H1 (cell line): ENCODE measurements at regions not wholly inside any gene's neighbourhood (a gene's known extent, or its start where the extent isn't known, plus 50 kb on each side); places are given as distances from the start of the nearest gene placed in this dataset.

Source experiments
- CTCF ChIA-PET: fragments of 300-600 bp; sonication (Branson Sonifier 250); formaldehyde crosslinking; loops from one replicate; lab custom pipeline; 2021; ENCODE audit not compliant: partially characterized antibody; lab: Charles Lee
- POLR2A ChIA-PET: fragments of 300-600 bp; sonication (Branson Sonifier 250); formaldehyde crosslinking; loops from one replicate; lab custom pipeline; 2021; ENCODE audit warnings: inconsistent platforms; ENCODE audit not compliant: partially characterized antibody; lab: Charles Lee
- DNase-seq, 2 experiments: peaks; one replicate each; pipeline versions ENCODE4 v3.0.0 to v3.0.0-alpha.2; 2010 to 2022; ENCODE audit warnings: low spot score in 2 of 2, low read depth in 1 of 2, mixed read lengths in 1 of 2
- FAIRE-seq: peaks from 2 replicates; lab custom pipeline; 2011; peaks lifted over from hg19 to GRCh38; lab: Jason Lieb, UNC
- H2AFZ ChIP-seq: 2 replicates; pipeline ENCODE4 v1.8.1; 2012; ENCODE audit warnings: low read length, inconsistent platforms
- H2AK5ac ChIP-seq: 2 replicates; pipeline ENCODE4 v1.6.1; 2013; ENCODE audit warnings: low read depth, low read length
- H2BK120ac ChIP-seq: replicated peaks from 2 replicates; pipeline ENCODE3; 2013; ENCODE audit warnings: low read depth, low read length, inconsistent platforms
- H2BK12ac ChIP-seq: 2 replicates; pipeline ENCODE4 v1.6.1; 2013; ENCODE audit warnings: low read depth, low read length
- H2BK15ac ChIP-seq: 2 replicates; pipeline ENCODE4 v1.6.1; 2013; ENCODE audit warnings: low read length
- H2BK20ac ChIP-seq: 2 replicates; pipeline ENCODE4 v1.6.1; 2013; ENCODE audit warnings: low read length
- H2BK5ac ChIP-seq: 2 replicates; pipeline ENCODE4 v1.6.1; 2013; ENCODE audit warnings: low read depth, low read length
- H3K14ac ChIP-seq: 2 replicates; pipeline ENCODE4 v1.6.1; 2013; ENCODE audit warnings: inconsistent platforms; ENCODE audit not compliant: insufficient read length
- H3K18ac ChIP-seq: 2 replicates; pipeline ENCODE4 v1.6.1; 2013; ENCODE audit warnings: low read length; ENCODE audit errors: extremely low read depth
- H3K23ac ChIP-seq: 2 replicates; pipeline ENCODE4 v1.6.1; 2013; ENCODE audit warnings: inconsistent platforms; ENCODE audit not compliant: insufficient read length
- H3K23me2 ChIP-seq: 2 replicates; pipeline ENCODE4 v1.6.1; 2013; ENCODE audit warnings: low read depth, low read length
- H3K27ac ChIP-seq: 2 replicates; pipeline ENCODE4 v1.6.1; 2011; ENCODE audit warnings: low read depth, low read length, inconsistent platforms
- H3K27me3 ChIP-seq, 4 experiments: replicated peaks in 1 of 4; 1 replicate in 1 of 4; 2 replicates in 3 of 4; pipeline versions ENCODE4 v1.6.1 to v1.8.1; 2011 to 2013; ENCODE audit warnings: low read length in 3 of 4, mild to moderate bottlenecking in 3 of 4, inconsistent platforms in 2 of 4, mixed read lengths in 2 of 4, moderate library complexity in 1 of 4; ENCODE audit not compliant: control insufficient read depth in 3 of 4, insufficient read depth in 3 of 4; ENCODE audit errors: extremely low read depth in 1 of 4
- H3K36me3 ChIP-seq, 4 experiments: 2 replicates each; pipeline versions ENCODE4 v1.6.1 to v1.8.1; 2011 to 2013; ENCODE audit warnings: mild to moderate bottlenecking in 4 of 4, low read length in 3 of 4, moderate library complexity in 2 of 4, control low read depth in 1 of 4, inconsistent platforms in 1 of 4; ENCODE audit not compliant: insufficient read depth in 4 of 4, control insufficient read depth in 2 of 4
- H3K4ac ChIP-seq: replicated peaks from 2 replicates; pipeline ENCODE3; 2013; ENCODE audit warnings: low read length, low read depth, mixed read lengths, inconsistent platforms; ENCODE audit not compliant: insufficient read length
- H3K4me1 ChIP-seq, 4 experiments: replicated peaks in 1 of 4; 1 replicate in 1 of 4; 2 replicates in 3 of 4; pipeline versions ENCODE4 v1.6.1 to v1.8.1; 2011 to 2013; ENCODE audit warnings: low read length in 3 of 4, inconsistent platforms in 2 of 4, mixed read lengths in 1 of 4; ENCODE audit not compliant: insufficient read depth in 4 of 4, control insufficient read depth in 3 of 4
- H3K4me2 ChIP-seq, 2 experiments: 2 replicates each; pipeline versions ENCODE4 v1.6.1 to v1.8.1; 2011 to 2013; ENCODE audit warnings: low read depth in 2 of 2, low read length in 2 of 2, control low read depth in 1 of 2, inconsistent platforms in 1 of 2, mild to moderate bottlenecking in 1 of 2; ENCODE audit not compliant: insufficient read depth in 1 of 2
- H3K4me3 ChIP-seq, 4 experiments: fragments of 200-600, 300-600 bp in 1 of 4; sonication (generic), shearing (Covaris generic), sonication (Bioruptor Twin) in 1 of 4; 2 replicates each; pipeline versions ENCODE4 v1.5.1 to v1.8.1; 2011 to 2016; ENCODE audit warnings: low read length in 4 of 4, low read depth in 3 of 4, control low read depth in 2 of 4, inconsistent platforms in 2 of 4, mild to moderate bottlenecking in 2 of 4, mixed read lengths in 1 of 4, moderate library complexity in 1 of 4; ENCODE audit not compliant: insufficient read depth in 2 of 4; ENCODE audit errors: extremely low read depth in 1 of 4
- H3K56ac ChIP-seq: replicated peaks from 2 replicates; pipeline ENCODE3; 2013; ENCODE audit warnings: low read depth, mild to moderate bottlenecking, mixed read lengths, low read length, inconsistent platforms; ENCODE audit not compliant: insufficient read length
- H3K79me1 ChIP-seq: 2 replicates; pipeline ENCODE4 v1.6.1; 2013; ENCODE audit warnings: low read depth, low read length, control low read depth
- H3K79me2 ChIP-seq, 2 experiments: 2 replicates each; pipeline versions ENCODE4 v1.6.1 to v1.8.1; 2012 to 2013; ENCODE audit warnings: low read length in 2 of 2, mild to moderate bottlenecking in 2 of 2, inconsistent platforms in 1 of 2; ENCODE audit not compliant: insufficient read depth in 2 of 2, control insufficient read depth in 1 of 2
- H3K9ac ChIP-seq, 4 experiments: replicated peaks in 1 of 4; 1 replicate in 1 of 4; 2 replicates in 3 of 4; pipeline versions ENCODE4 v1.6.1 to v1.8.1; 2011 to 2013; ENCODE audit warnings: low read depth in 3 of 4, low read length in 3 of 4, control low read depth in 2 of 4, mild to moderate bottlenecking in 2 of 4, moderate library complexity in 2 of 4, inconsistent platforms in 1 of 4; ENCODE audit errors: extremely low read depth in 1 of 4
- H3K9me3 ChIP-seq, 2 experiments: 2 replicates each; pipeline versions ENCODE4 v1.6.1 to v1.8.1; 2012 to 2013; ENCODE audit warnings: mild to moderate bottlenecking in 2 of 2, moderate library complexity in 2 of 2, control low read depth in 1 of 2, inconsistent platforms in 1 of 2, low read depth in 1 of 2, low read length in 1 of 2, mixed read lengths in 1 of 2; ENCODE audit not compliant: insufficient read depth in 2 of 2
- H4K20me1 ChIP-seq, 2 experiments: replicated peaks in 1 of 2; 2 replicates each; pipeline versions ENCODE3 to v1.8.1; 2011 to 2013; ENCODE audit warnings: inconsistent platforms in 2 of 2, low read length in 2 of 2, mild to moderate bottlenecking in 1 of 2; ENCODE audit not compliant: insufficient read depth in 2 of 2, control insufficient read depth in 1 of 2
- H4K5ac ChIP-seq: 2 replicates; pipeline ENCODE4 v1.6.1; 2013; ENCODE audit warnings: low read length, low read depth, mixed read lengths, inconsistent platforms; ENCODE audit not compliant: insufficient read length
- H4K8ac ChIP-seq: 2 replicates; pipeline ENCODE4 v1.8.0; 2013; ENCODE audit warnings: mild to moderate bottlenecking, moderate library complexity, low read length, inconsistent platforms; ENCODE audit not compliant: insufficient read depth; ENCODE audit errors: extremely low read depth
- H4K91ac ChIP-seq: replicated peaks from 2 replicates; pipeline ENCODE3; 2013; ENCODE audit warnings: low read length, mixed read lengths, inconsistent platforms; ENCODE audit not compliant: insufficient read length
- NANOG ChIP-seq: IDR thresholded peaks from 2 replicates; pipeline ENCODE4 v1.6.1; 2011; ENCODE audit warnings: low read length, low read depth, mild to moderate bottlenecking, inconsistent platforms; ENCODE audit not compliant: insufficient read depth, poor library complexity, severe bottlenecking
- PHF8 ChIP-seq: fragments of 200-600 bp; sonication (generic); conservative IDR thresholded peaks from 2 replicates; pipeline ENCODE4 v1.7.1; 2012; ENCODE audit warnings: low read depth, mild to moderate bottlenecking, inconsistent platforms, low read length, moderate library complexity
- POLR2A ChIP-seq, 2 experiments: IDR thresholded peaks; 1 replicate in 1 of 2; 2 replicates in 1 of 2; pipeline ENCODE4 v1.6.1; 2011; ENCODE audit warnings: low read depth in 2 of 2, low read length in 2 of 2, mild to moderate bottlenecking in 2 of 2; ENCODE audit errors: control extremely low read depth in 1 of 2
- POU5F1 ChIP-seq: IDR thresholded peaks from 2 replicates; pipeline ENCODE4 v1.6.1; 2011; ENCODE audit warnings: low read depth, mild to moderate bottlenecking, low read length, moderate library complexity
- SIN3A ChIP-seq, 2 experiments: IDR thresholded peaks in 1 of 2; conservative IDR thresholded peaks in 1 of 2; 2 replicates each; pipeline ENCODE4 v1.6.1; 2011 to 2012; ENCODE audit warnings: low read length in 2 of 2, improper control_type of control experiment in 1 of 2, low read depth in 1 of 2, mild to moderate bottlenecking in 1 of 2
- SP1 ChIP-seq: IDR thresholded peaks from 2 replicates; pipeline ENCODE4 v1.6.1; 2011; ENCODE audit warnings: low read depth, low read length
- WGBS, 2 experiments: shearing (Covaris generic) in 1 of 2; methylation state at CpG; one replicate each; pipeline versions ENCODE4 v1.1.6 to v1.1.7; 2013 to 2015; ENCODE audit warnings: low lambda C conversion rate in 2 of 2, mixed read lengths in 2 of 2, inconsistent platforms in 1 of 2, low coverage in 1 of 2, missing lambda C conversion rate in 1 of 2; ENCODE audit not compliant: insufficient replicate concordance in 2 of 2, insufficient coverage in 1 of 2, insufficient read length in 1 of 2; ENCODE audit errors: extremely low coverage in 1 of 2, missing lambda C conversion rate in 1 of 2; 5-methylcytosine and 5-hydroxymethylcytosine counted together
- TF ChIP-seq, protein P1 (sequence below): IDR thresholded peaks from 2 replicates; pipeline ENCODE4 v1.6.1; 2012; ENCODE audit warnings: inconsistent platforms

GRCh38 chr11:90913131-90913668 lies 690.4 kb upstream of the CHORDC1 start:
- no peak overlapping the region for H2BK12ac ChIP-seq
- H3K18ac ChIP-seq, result no peak overlapping the region
- H3K56ac ChIP-seq, result no peak overlapping the region
- no peaks in the 10 kb centered on the region for H4K20me1 ChIP-seq
- H4K5ac ChIP-seq, result no peak overlapping the region
- H3K27me3 ChIP-seq, result no peaks in the 10 kb centered on the region
- no peak overlapping the region for H3K4ac ChIP-seq
- no peak overlapping the region for H3K27ac ChIP-seq
- no peak overlapping the region for H3K9ac ChIP-seq
- H3K36me3 ChIP-seq, result no peaks in the 10 kb centered on the region
- H3K79me2 ChIP-seq, result no peaks in the 10 kb centered on the region
- no peaks in the 10 kb centered on the region for H3K79me1 ChIP-seq
- no peak overlapping the region for H2BK120ac ChIP-seq
- no peak overlapping the region for H2BK20ac ChIP-seq
- H2AFZ ChIP-seq, result no peak overlapping the region
- POLR2A ChIA-PET, result no interaction called here
- no peak overlapping the region for H3K14ac ChIP-seq
- H4K8ac ChIP-seq, result no peak overlapping the region
- no peak overlapping the region for H2BK15ac ChIP-seq
- H3K23ac ChIP-seq, result no peak overlapping the region
- H3K9me3 ChIP-seq, result no peaks in the 10 kb centered on the region
- no peak overlapping the region for H3K4me2 ChIP-seq
- H3K4me3 ChIP-seq, result no peak overlapping the region
- no peak overlapping the region for H2AK5ac ChIP-seq
- no peak for DNase-seq
- no peak for FAIRE-seq
- WGBS, 2 experiments, result 83% methylated on average over 2 of the region's 2 CpGs; no CpG with 5 or more reads in 1 of the 2 experiments
- CTCF ChIA-PET, result no interaction called here
- no peaks in the 10 kb centered on the region for H3K4me1 ChIP-seq
- H3K23me2 ChIP-seq, result no peaks in the 10 kb centered on the region
- no peak overlapping the region for H4K91ac ChIP-seq
- TF ChIP-seq SIN3A (conservative IDR thresholded peaks at IDR 0.05 in 1 of 2, IDR thresholded peaks at IDR 0.05 in 1 of 2; ENCODE audit: low read depth in 1 of 2, low read length in 2 of 2), result no peak
- TF ChIP-seq, protein P1, sequence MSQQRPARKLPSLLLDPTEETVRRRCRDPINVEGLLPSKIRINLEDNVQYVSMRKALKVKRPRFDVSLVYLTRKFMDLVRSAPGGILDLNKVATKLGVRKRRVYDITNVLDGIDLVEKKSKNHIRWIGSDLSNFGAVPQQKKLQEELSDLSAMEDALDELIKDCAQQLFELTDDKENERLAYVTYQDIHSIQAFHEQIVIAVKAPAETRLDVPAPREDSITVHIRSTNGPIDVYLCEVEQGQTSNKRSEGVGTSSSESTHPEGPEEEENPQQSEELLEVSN, result no peak
- TF ChIP-seq POU5F1, result no peak
- TF ChIP-seq NANOG, result no peak
- TF ChIP-seq POLR2A (IDR thresholded peaks at IDR 0.05; ENCODE audit: control extremely low read depth in 1 of 2, low read depth in 2 of 2, low read length in 2 of 2), result no peak
- no peak for TF ChIP-seq PHF8
- TF ChIP-seq SP1, result no peak
- TF ChIP-seq, all 59 proteins: peak for 0
- H2BK5ac ChIP-seq, result no peak overlapping the region
